IMR-90 (cell line): ENCODE measurements at regions not wholly inside any gene's neighbourhood (a gene's known extent, or its start where the extent isn't known, plus 50 kb on each side); places are given as distances from the start of the nearest gene placed in this dataset.

ENCODE experiments used
- ATAC-seq: fragments of 200-7000 bp; cut with Tn5 transposase; 2 replicates; pipeline ENCODE4 v1.9.1; 2020; ENCODE audit warnings: low read depth, mild to moderate bottlenecking, moderate library complexity
- BruUV-seq: library from RNA; stranded (reverse); fragments of 400-500 nt; replicated peaks from 2 replicates; lab custom pipeline; 2021; lab: Mats Ljungman, UMichigan
- CTCF ChIA-PET: fragments of 300-600 bp; formaldehyde crosslinking; extraction: SDS; loops from one replicate; lab custom pipeline; 2021; ENCODE audit warnings: antibody characterized with exemption; lab: Yijun Ruan, JAX
- POLR2A ChIA-PET: fragments of 300-600 bp; sonication (Branson Sonifier 250); formaldehyde crosslinking; loops from one replicate; lab custom pipeline; 2022; ENCODE audit warnings: antibody characterized with exemption; ENCODE audit not compliant: unreplicated experiment; lab: Charles Lee
- DNase-seq: peaks from one replicate; pipeline ENCODE4 v3.0.0; 2013
- H2AFZ ChIP-seq: replicated peaks from 2 replicates; pipeline ENCODE3; 2013; ENCODE audit warnings: low read length, mild to moderate bottlenecking; ENCODE audit not compliant: poor library complexity
- H2AK5ac ChIP-seq: 2 replicates; pipeline ENCODE4 v1.6.1; 2013; ENCODE audit warnings: low read depth, low read length, inconsistent platforms
- H2AK9ac ChIP-seq: replicated peaks from 2 replicates; pipeline ENCODE3; 2013; ENCODE audit warnings: mild to moderate bottlenecking, low read depth, low read length, moderate library complexity; ENCODE audit not compliant: poor library complexity
- H2BK120ac ChIP-seq: 2 replicates; pipeline ENCODE4 v1.6.1; 2013; ENCODE audit warnings: low read depth, low read length, inconsistent platforms
- H2BK15ac ChIP-seq: 3 replicates; pipeline ENCODE4 v1.6.1; 2013; ENCODE audit warnings: low read depth, low read length, inconsistent platforms
- H2BK20ac ChIP-seq: 2 replicates; pipeline ENCODE4 v1.6.1; 2013; ENCODE audit warnings: low read depth, mild to moderate bottlenecking, inconsistent platforms, low read length, moderate library complexity
- H2BK5ac ChIP-seq: 2 replicates; pipeline ENCODE4 v1.6.1; 2013; ENCODE audit warnings: mild to moderate bottlenecking, low read depth, low read length, inconsistent platforms; ENCODE audit not compliant: poor library complexity, severe bottlenecking
- H3K14ac ChIP-seq: replicated peaks from 2 replicates; pipeline ENCODE4 v1.6.1; 2013; ENCODE audit warnings: low read depth, low read length, inconsistent platforms
- H3K18ac ChIP-seq: 2 replicates; pipeline ENCODE4 v1.6.1; 2013; ENCODE audit warnings: low read depth, low read length, control low read depth
- H3K23ac ChIP-seq: 2 replicates; pipeline ENCODE4 v1.6.1; 2013; ENCODE audit warnings: low read depth, low read length, inconsistent platforms
- H3K27ac ChIP-seq: 2 replicates; pipeline ENCODE4 v1.5.1; 2013; ENCODE audit warnings: mild to moderate bottlenecking, control low read depth, low read length; ENCODE audit not compliant: insufficient read depth
- H3K27me3 ChIP-seq: 2 replicates; pipeline ENCODE4 v1.6.1; 2013; ENCODE audit warnings: low read length; ENCODE audit not compliant: control insufficient read depth, insufficient read depth
- H3K36me3 ChIP-seq: 2 replicates; pipeline ENCODE4 v1.6.1; 2013; ENCODE audit warnings: low read length, mixed read lengths; ENCODE audit not compliant: control insufficient read depth, insufficient read depth
- H3K4ac ChIP-seq: 2 replicates; pipeline ENCODE4 v1.6.1; 2013; ENCODE audit warnings: low read depth, low read length, inconsistent platforms
- H3K4me1 ChIP-seq: 2 replicates; pipeline ENCODE4 v1.6.1; 2013; ENCODE audit warnings: low read length, mixed read lengths; ENCODE audit not compliant: control insufficient read depth, insufficient read depth
- H3K4me2 ChIP-seq: 2 replicates; pipeline ENCODE4 v1.6.1; 2013; ENCODE audit warnings: low read depth, mild to moderate bottlenecking, control low read depth, low read length, moderate library complexity
- H3K4me3 ChIP-seq: 2 replicates; pipeline ENCODE4 v1.5.1; 2013; ENCODE audit warnings: low read depth, mild to moderate bottlenecking, control low read depth, low read length, moderate library complexity; ENCODE audit not compliant: insufficient read depth
- H3K56ac ChIP-seq: 2 replicates; pipeline ENCODE4 v1.6.1; 2013; ENCODE audit warnings: low read length, inconsistent platforms; ENCODE audit not compliant: insufficient read depth; ENCODE audit errors: extremely low read depth
- H3K79me1 ChIP-seq, 2 experiments: 2 replicates each; pipeline ENCODE4 v1.6.1; 2013; ENCODE audit warnings: low read length in 2 of 2, inconsistent platforms in 1 of 2, low read depth in 1 of 2
- H3K9ac ChIP-seq: 2 replicates; pipeline ENCODE4 v1.6.1; 2013; ENCODE audit warnings: low read depth, low read length, control low read depth
- H3K9me1 ChIP-seq: 2 replicates; pipeline ENCODE4 v1.6.1; 2013; ENCODE audit warnings: low read length, inconsistent platforms; ENCODE audit not compliant: insufficient read depth
- H3K9me3 ChIP-seq: 2 replicates; pipeline ENCODE4 v1.6.1; 2013; ENCODE audit warnings: low read length; ENCODE audit not compliant: control insufficient read depth, insufficient read depth
- H4K20me1 ChIP-seq: 2 replicates; pipeline ENCODE4 v1.6.1; 2013; ENCODE audit warnings: low read length, inconsistent platforms; ENCODE audit not compliant: insufficient read depth
- H4K5ac ChIP-seq: 2 replicates; pipeline ENCODE4 v1.6.1; 2013; ENCODE audit warnings: mild to moderate bottlenecking, low read depth, low read length, control low read depth
- H4K8ac ChIP-seq, 2 experiments: 2 replicates each; pipeline ENCODE4 v1.6.1; 2013; ENCODE audit warnings: low read depth in 2 of 2, low read length in 2 of 2, control low read depth in 1 of 2, inconsistent platforms in 1 of 2
- H4K91ac ChIP-seq: 2 replicates; pipeline ENCODE4 v1.6.1; 2013; ENCODE audit warnings: low read depth, low read length, inconsistent platforms; ENCODE audit not compliant: insufficient read depth
- CEBPB ChIP-seq: IDR thresholded peaks from 2 replicates; pipeline ENCODE4 v1.6.1; 2012; ENCODE audit warnings: low read depth, low read length, improper control_type of control experiment
- FOS ChIP-seq: fragments of 150-350 bp; IDR thresholded peaks from 2 replicates; pipeline ENCODE4 v1.6.1; 2016; ENCODE audit warnings: low read depth, low read length
- MAZ ChIP-seq: IDR thresholded peaks from 2 replicates; pipeline ENCODE4 v1.6.1; 2012; ENCODE audit warnings: low read depth, mild to moderate bottlenecking, low read length, improper control_type of control experiment, moderate library complexity, borderline replicate concordance
- RFX5 ChIP-seq: IDR thresholded peaks from 2 replicates; pipeline ENCODE4 v1.8.0; 2012; ENCODE audit warnings: low read depth, mild to moderate bottlenecking, low read length, moderate library complexity
- SMC3 ChIP-seq: fragments of 150-350 bp; IDR thresholded peaks from 2 replicates; pipeline ENCODE4 v1.6.1; 2016; ENCODE audit warnings: low read depth, mild to moderate bottlenecking, antibody characterized with exemption, low read length, moderate library complexity
- WGBS, 2 experiments: methylation state at CpG; one replicate each; pipeline versions ENCODE4 v1.1.5 to v1.1.7; 2013; ENCODE audit warnings: missing lambda C conversion rate in 2 of 2; ENCODE audit not compliant: insufficient read length in 1 of 2; ENCODE audit errors: extremely low coverage in 2 of 2; 5-methylcytosine and 5-hydroxymethylcytosine counted together
- dilution Hi-C: fragments of 300-500 bp; cut with HindIII; formaldehyde crosslinking; loops from one replicate; pipeline ENCODE4 v1.14.3; 2018; ENCODE audit warnings: low sequenced_read_pairs; ENCODE audit not compliant: unreplicated experiment
- in situ Hi-C: fragments of 300-500 bp; cut with MboI; formaldehyde crosslinking; loops from 3 replicates; pipeline ENCODE4 v1.14.3; 2019; ENCODE audit warnings: low sequenced_read_pairs, inconsistent platforms, mixed read lengths
- intact Hi-C: fragments of 100-400 bp; cut with micrococcal nuclease; formaldehyde crosslinking; loops from 2 replicates; pipeline ENCODE4 v1.10.0; 2022

DNA sequence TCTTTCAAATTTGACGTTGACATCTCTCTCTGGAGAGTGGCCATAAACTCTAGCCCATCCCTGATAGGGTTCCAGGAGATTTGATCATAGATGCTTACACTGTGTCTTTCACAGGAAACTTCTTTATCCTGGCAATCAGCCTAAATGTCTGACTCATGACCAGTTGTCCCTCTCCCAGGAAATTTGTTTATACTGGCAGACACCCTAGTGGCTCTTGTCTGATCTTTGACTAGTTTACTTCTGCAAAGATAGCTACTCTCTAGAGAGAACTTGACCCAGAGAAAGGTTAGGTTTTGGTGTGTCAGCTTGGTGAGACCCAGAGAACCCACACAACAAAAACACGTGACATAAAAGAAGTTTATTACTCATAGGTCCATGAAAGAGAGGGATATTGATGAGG, 509.8 kb downstream of the CENPC start:
- Histone ChIP-seq H3K4me3 (no peak overlapping the region), H3K27ac (no peak overlapping the region), H4K20me1 (no peaks in the 10 kb centered on the region), H2AK9ac (no peak overlapping the region), H3K4ac (no peak overlapping the region), H3K56ac (no peak overlapping the region), H4K8ac (no peak overlapping the region), H2BK5ac (no peak overlapping the region), H3K79me1 (no peaks in the 10 kb centered on the region), H3K9me1 (no peaks in the 10 kb centered on the region), H2BK120ac (no peak overlapping the region), H2AK5ac (no peak overlapping the region), H3K27me3 (no peaks in the 10 kb centered on the region), H3K4me2 (no peak overlapping the region), H3K18ac (no peak overlapping the region), H3K14ac (no peak overlapping the region), H2BK20ac (no peak overlapping the region), H3K9ac (no peak overlapping the region), H3K36me3 (no peaks in the 10 kb centered on the region), H3K4me1 (no peaks in the 10 kb centered on the region), H4K5ac (no peak overlapping the region), H2AFZ (no peak overlapping the region), H3K23ac (no peak overlapping the region), H4K91ac (no peak overlapping the region), H2BK15ac (no peak overlapping the region), H3K9me3 (peaks cover 15% of the 10 kb centered on the region)
- in situ Hi-C loops: no loop called here
- no TSS peak for BruUV-seq
- ChIA-PET CTCF (no interaction called here), POLR2A (no interaction called here)
- no peak for TF ChIP-seq FOS
- no peak for TF ChIP-seq SMC3
- no peak for TF ChIP-seq RFX5
- TF ChIP-seq MAZ: no peak
- no peak for TF ChIP-seq CEBPB
- DNase-seq (no peak), ATAC-seq (no peak)
- dilution Hi-C loops: no loop called here
- intact Hi-C loops: no loop called here
- no CpG with 5 or more reads among the region's 2 CpGs for WGBS, 2 experiments
